ENCODE measurements at regions not wholly inside any gene's neighbourhood (a gene's known extent, or its start where the extent isn't known, plus 50 kb on each side); places are given as distances from the start of the nearest gene placed in this dataset.
A peak's percentile ranks its signal among the peaks of the same experiment; 100 is the strongest.
"Not testable (repeated sequence)": the region's sequence is repeated elsewhere in the genome, so short reads cannot be mapped to it uniquely, and the experiment has no call there.

- DNase-seq = no peak
Measured at GRCh38 chr16:5315914-5316313, 218.3 kb upstream of the EEF2KMT start.

DNA sequence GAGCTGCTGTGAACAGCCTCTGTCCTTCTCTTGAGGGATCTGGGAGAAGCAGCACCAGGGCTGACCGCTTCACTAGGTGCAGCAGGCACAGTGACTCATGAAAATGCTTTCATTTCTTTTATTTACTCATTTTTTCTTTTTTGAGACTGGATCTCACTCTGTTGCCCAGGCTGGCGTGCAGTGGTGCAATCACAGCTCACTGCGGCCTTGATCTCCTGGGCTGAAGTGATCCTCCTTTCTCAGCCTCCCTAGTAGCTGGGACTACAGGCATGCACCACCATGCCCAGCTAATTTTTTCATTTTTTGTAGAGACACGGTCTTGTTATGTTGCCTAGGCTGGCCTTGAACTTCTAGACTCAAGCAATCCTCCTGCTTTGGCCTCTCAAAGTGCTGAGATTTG, 216.8 kb upstream of the EEF2KMT start:
- no peak for DNase-seq

DNA sequence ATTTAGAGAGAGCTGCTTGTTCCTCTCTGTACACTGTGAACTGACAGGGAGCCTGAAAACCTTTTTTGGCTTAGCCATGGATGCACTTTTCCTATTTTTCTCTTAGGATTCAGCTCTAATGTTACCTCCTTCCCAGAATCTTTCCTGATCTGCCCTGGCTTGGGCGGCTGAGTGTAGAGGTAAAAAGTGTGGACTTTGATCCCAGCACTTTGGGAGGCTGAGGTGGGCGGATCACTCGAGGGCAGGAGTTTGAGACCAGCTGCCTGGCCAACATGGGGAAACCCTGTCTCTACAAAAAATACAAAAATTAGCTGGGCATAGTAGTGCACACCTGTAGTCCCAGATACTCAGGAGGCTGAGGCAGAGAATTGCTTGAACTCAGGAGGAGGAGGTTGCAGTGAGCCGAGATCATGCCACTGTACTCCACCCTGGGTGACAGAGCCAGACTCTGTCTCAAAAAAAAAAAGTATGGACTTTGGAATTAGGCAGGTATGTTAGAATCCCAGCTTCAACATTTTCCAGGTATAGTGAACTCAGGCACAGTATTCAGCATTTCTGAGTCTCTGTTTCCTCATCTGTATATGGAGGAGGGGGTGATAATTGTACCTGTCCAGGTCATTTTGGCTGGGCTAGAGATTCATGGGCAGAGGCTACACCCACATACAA, 212.5 kb upstream of the EEF2KMT start:
- no peak for DNase-seq

DNA sequence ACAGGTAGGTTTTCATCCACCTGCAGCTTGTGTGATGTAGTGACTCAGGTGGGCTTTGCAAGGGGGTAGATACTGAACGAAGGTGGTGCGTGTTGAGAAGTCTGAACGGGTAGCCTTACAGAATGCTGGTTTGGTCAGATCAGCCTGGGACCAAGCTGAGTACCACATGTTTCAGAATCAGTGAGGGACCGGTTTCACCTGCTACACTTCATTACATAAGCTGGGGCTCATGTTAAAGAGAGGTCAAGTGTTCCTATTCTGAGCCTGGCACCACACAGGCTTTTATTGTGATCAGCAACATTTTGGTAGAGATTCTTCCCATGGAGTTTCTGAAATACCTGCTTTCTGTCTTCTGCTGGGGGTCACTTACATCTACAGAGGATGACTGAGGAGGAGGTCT, 207.4 kb upstream of the EEF2KMT start:
- no peak for DNase-seq

- DNase-seq = no peak
Measured at GRCh38 chr16:5302372-5303114, 204.9 kb upstream of the EEF2KMT start.

GRCh38 chr16:5298202-5298601, 200.6 kb upstream of the EEF2KMT start:
- DNase-seq = no peak

DNA sequence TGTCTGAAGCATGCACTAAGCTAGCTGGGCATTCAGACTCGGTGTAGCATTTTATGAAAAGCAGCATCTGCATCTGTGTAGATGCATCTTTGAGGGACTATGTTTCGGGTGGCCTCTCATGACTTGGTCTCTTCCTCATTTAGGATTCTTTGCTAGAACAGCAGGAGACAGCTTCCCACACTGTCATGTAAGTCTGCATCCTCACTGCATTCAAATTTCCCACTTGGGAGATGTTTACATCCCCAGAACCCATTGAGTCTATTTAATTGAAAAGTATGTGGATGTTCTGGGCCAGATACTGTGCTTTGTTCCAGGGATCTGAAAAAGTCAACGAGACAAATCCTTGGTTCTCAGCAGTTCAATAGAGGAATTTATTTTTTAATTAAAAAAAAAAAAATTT, 198.6 kb upstream of the EEF2KMT start:
- DNase-seq = no peak

DNA sequence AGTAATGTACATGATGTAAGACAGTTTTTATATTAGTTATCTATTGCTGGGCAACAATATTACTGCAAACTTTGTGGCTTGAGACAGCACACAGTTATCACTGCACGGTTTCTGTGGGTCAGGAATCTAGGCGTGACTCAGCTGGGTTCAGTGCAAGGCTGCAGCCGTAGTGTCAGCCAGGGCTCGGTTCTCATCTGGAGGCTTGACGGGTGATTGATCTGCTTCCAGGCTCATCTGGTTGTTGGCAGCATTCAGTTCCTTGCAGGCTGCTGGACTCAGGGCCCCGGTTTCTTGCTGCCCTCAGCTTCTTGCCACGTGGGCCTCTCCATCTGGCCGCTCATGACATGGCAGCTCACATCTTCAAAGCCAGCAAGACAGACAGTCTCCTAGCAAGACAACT, 197.7 kb upstream of the EEF2KMT start:
- DNase-seq = not testable (repeated sequence)

DNA sequence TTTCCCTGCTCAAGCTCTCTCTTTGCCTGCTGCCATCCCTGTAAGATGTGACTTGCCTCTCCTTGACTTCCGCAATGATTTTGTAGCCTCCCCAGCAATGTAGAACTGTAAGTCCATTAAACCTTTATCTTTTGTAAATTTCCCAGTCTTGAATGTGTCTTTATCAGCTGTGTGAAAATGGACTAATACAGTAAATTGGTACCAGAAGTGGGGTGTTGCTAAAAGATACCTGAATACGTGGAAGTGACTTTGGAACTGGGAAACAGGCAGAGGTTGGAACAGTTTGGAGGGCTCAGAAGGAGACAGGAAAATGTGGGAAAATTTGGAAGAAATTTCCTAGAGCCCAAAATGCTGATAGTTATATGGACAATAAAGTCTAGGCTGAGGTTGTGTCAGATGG, 184.6 kb upstream of the EEF2KMT start:
- not testable (repeated sequence) for DNase-seq

GRCh38 chr16:5257462-5257861, 159.9 kb upstream of the EEF2KMT start:
- DNase-seq = no peak

DNA sequence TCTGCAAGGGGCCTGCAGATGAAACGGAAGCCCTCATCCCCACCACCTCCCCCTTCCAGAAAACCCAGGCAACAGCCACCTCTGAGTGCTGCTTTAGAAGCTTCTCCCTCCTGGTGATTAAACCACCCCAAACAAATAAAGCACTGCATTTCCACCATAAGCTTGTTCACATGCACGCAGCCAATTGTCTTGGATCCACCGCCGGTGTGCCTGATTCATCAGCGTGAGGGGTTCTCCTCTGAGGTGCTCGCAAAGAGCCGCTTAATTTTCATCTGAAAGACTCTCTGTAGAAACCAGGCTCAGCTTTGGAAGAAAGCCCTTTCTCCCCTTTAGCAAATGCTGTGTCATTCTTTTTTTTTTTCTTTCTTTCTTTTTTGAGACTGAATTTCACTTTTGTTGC, 155.2 kb upstream of the EEF2KMT start:
- no peak for DNase-seq

GRCh38 chr16:5247403-5247802, 149.8 kb upstream of the EEF2KMT start:
- DNase-seq = not testable (repeated sequence)

DNA sequence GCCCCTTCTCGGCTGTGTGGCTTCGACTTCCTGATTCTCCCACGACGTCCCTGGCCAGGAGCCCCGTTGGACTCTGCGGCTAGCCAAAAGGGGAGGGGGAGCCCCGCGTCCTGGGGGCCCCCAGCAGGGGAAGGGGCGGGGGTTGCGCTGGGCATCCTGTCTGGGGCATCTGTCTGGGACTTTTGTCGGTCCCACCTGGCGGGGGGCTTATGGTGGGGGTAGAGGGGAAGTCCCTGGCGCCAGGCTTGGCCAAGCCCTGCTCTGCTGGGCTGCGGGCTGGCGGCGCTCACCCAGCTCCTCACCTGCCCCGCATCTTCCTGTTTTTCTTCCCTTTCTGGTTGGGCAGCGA, 142.7 kb upstream of the EEF2KMT start:
- not testable (repeated sequence) for DNase-seq

- DNase-seq = peak; percentile 66
Measured at GRCh38 chr16:5239472-5240277, 142.1 kb upstream of the EEF2KMT start.

GRCh38 chr16:5235119-5235518, 137.5 kb upstream of the EEF2KMT start:
- DNase-seq = no peak

- no peak for DNase-seq
Measured at GRCh38 chr16:5234295-5235050, 136.9 kb upstream of the EEF2KMT start.

DNA sequence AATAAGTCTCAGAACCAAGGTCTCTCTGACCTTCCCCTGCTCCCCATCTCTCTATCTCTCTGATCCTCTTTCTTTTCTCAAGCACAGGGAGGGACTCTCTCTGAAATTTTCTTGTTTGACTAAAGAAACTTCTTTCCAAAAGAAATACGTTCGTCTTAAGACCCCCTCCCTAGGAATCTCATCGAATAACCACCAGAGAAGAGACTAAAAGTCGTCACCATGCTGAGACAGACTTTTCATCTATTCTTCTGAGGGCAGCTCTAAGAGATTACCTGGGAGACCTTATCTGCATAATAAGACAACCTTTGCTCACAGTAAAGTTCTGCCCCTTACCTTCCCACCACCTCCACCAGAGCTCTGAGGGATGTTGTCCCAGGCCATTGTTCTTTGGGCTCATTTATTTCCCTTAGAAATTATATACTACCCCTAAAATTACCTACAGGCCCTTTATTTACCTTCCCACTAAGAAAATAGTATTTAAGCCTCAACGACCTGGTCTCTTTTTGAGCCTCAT, 133.7 kb upstream of the EEF2KMT start:
- DNase-seq = no peak

- DNase-seq = no peak
Measured at GRCh38 chr16:5228369-5228768, 130.8 kb upstream of the EEF2KMT start.

- DNase-seq = no peak
Measured at GRCh38 chr16:5225931-5226655, 128.5 kb upstream of the EEF2KMT start.

- no peak for DNase-seq
Measured at GRCh38 chr16:5222761-5223160, 125.2 kb upstream of the EEF2KMT start.

DNA sequence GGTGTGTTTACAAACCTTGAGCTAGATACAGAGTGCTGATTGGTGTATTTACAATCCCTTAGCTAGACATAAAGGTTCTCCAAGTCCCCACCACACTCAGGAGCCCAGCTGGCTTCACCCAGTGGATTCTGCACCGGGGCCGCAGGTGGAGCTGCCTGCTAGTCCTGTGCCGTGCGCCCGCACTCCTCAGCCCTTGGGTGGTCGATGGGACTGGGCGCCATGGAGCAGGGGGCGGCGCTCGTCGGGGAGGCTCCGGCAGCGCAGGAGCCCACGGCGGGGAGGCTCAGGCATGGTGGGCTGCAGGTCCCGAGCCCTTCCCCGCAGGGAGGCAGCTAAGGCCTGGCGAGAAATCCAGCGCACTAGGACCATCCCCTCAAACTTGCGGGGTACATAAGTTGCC, 124.2 kb upstream of the EEF2KMT start:
- DNase-seq = not testable (repeated sequence)

- DNase-seq = no peak
Measured at GRCh38 chr16:5220705-5221104, 123.1 kb upstream of the EEF2KMT start.

All from activated CD4-positive, alpha-beta T cell treated with anti-CD3 and anti-CD28 coated beads, Interleukin-2, Interleukin-6, amounts not matched to agents 100 ng/mL and 50 ng/mL, durations not matched to agents 16 hours and 8 hours (primary cell).